HCT116 (cell line): ENCODE measurements at regions not wholly inside any gene's neighbourhood (a gene's known extent, or its start where the extent isn't known, plus 50 kb on each side); places are given as distances from the start of the nearest gene placed in this dataset.

Experiments
- EGR1 ChIP-seq: IDR thresholded peaks from 2 replicates; pipeline ENCODE4 v1.6.1; 2012; ENCODE audit warnings: low read depth
- EZH2 ChIP-seq: fragments of 200-600 bp; sonication (generic); IDR thresholded peaks from 2 replicates; pipeline ENCODE4 v1.6.1; 2017; ENCODE audit warnings: antibody characterized with exemption, mixed run types
- POLR2A ChIP-seq: IDR thresholded peaks from 2 replicates; pipeline ENCODE4 v1.7.0; 2011; ENCODE audit warnings: borderline replicate concordance; ENCODE audit not compliant: insufficient read depth, insufficient read length; ENCODE audit errors: extremely low read depth
- POLR2AphosphoS5 ChIP-seq: IDR thresholded peaks from 2 replicates; pipeline ENCODE4 v1.6.1; 2011; ENCODE audit warnings: mild to moderate bottlenecking, low read depth, low read length, moderate library complexity
- RAD21 ChIP-seq: IDR thresholded peaks from 2 replicates; pipeline ENCODE4 v1.6.1; 2012; ENCODE audit warnings: low read depth, mild to moderate bottlenecking
- SIN3A ChIP-seq: IDR thresholded peaks from 2 replicates; pipeline ENCODE4 v1.6.1; 2012; ENCODE audit warnings: low read depth
- ZNF274 ChIP-seq: fragments of 200-500 bp; sonication (Bioruptor generic); IDR thresholded peaks from 2 replicates; pipeline ENCODE4 v1.6.1; 2014; ENCODE audit warnings: mild to moderate bottlenecking, low read depth, low read length, inconsistent platforms
- TF ChIP-seq, protein P1 (sequence below), 3 experiments: fragments of 200-600 bp in 1 of 3; sonication (generic) in 1 of 3; IDR thresholded peaks in 2 of 3; conservative IDR thresholded peaks in 1 of 3; 2 replicates each; pipeline ENCODE4 v1.5.1; 2012 to 2017; ENCODE audit warnings: low read depth in 2 of 3, low read length in 2 of 3, antibody characterized with exemption in 1 of 3, borderline replicate concordance in 1 of 3, control low read depth in 1 of 3, mild to moderate bottlenecking in 1 of 3, mixed read lengths in 1 of 3, mixed run types in 1 of 3, moderate library complexity in 1 of 3; ENCODE audit not compliant: insufficient read depth in 1 of 3
- TF ChIP-seq, protein P2 (sequence below): IDR thresholded peaks from 2 replicates; pipeline ENCODE4 v1.6.1; 2011; ENCODE audit warnings: mild to moderate bottlenecking, low read length, moderate library complexity; ENCODE audit not compliant: insufficient replicate concordance; ENCODE audit errors: extremely low read depth
- TF ChIP-seq, protein P3 (sequence below): IDR thresholded peaks from 2 replicates; pipeline ENCODE4 v1.6.1; 2012

DNA sequence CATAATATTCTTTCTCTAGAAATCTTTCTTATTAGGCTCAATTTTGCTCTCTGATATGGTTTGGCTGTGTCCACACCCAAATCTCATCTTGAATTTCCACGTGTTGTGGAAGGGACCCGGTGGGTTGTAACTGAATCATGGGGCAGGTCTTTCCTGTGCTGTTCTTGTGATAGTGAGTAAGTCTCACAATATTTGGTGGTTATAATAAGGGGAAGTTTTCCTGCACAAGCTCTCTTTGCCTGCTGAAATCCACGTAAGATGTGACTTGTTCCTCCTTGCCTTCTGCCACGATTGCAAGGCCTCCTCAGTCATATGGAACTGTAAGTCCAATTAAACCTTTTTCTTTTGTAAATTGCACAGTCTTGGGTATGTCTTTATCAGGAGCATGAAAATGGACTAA is 73.8 kb downstream of the CAVIN2 start:
- TF ChIP-seq, protein P1, sequence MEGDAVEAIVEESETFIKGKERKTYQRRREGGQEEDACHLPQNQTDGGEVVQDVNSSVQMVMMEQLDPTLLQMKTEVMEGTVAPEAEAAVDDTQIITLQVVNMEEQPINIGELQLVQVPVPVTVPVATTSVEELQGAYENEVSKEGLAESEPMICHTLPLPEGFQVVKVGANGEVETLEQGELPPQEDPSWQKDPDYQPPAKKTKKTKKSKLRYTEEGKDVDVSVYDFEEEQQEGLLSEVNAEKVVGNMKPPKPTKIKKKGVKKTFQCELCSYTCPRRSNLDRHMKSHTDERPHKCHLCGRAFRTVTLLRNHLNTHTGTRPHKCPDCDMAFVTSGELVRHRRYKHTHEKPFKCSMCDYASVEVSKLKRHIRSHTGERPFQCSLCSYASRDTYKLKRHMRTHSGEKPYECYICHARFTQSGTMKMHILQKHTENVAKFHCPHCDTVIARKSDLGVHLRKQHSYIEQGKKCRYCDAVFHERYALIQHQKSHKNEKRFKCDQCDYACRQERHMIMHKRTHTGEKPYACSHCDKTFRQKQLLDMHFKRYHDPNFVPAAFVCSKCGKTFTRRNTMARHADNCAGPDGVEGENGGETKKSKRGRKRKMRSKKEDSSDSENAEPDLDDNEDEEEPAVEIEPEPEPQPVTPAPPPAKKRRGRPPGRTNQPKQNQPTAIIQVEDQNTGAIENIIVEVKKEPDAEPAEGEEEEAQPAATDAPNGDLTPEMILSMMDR (IDR thresholded peaks at IDR 0.05 in 2 of 3, conservative IDR thresholded peaks at IDR 0.05 in 1 of 3; ENCODE audit: borderline replicate concordance in 1 of 3, insufficient read depth in 1 of 3, low read depth in 2 of 3, low read length in 2 of 3), result no peak
- TF ChIP-seq POLR2AphosphoS5 (no peak), EZH2 (no peak), RAD21 (no peak), POLR2A (no peak), EGR1 (no peak), SIN3A (no peak), ZNF274 (no peak)
- TF ChIP-seq, protein P2, sequence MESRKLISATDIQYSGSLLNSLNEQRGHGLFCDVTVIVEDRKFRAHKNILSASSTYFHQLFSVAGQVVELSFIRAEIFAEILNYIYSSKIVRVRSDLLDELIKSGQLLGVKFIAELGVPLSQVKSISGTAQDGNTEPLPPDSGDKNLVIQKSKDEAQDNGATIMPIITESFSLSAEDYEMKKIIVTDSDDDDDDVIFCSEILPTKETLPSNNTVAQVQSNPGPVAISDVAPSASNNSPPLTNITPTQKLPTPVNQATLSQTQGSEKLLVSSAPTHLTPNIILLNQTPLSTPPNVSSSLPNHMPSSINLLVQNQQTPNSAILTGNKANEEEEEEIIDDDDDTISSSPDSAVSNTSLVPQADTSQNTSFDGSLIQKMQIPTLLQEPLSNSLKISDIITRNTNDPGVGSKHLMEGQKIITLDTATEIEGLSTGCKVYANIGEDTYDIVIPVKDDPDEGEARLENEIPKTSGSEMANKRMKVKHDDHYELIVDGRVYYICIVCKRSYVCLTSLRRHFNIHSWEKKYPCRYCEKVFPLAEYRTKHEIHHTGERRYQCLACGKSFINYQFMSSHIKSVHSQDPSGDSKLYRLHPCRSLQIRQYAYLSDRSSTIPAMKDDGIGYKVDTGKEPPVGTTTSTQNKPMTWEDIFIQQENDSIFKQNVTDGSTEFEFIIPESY, result no peak
- TF ChIP-seq, protein P3, sequence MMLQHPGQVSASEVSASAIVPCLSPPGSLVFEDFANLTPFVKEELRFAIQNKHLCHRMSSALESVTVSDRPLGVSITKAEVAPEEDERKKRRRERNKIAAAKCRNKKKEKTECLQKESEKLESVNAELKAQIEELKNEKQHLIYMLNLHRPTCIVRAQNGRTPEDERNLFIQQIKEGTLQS, result no peak
